ENCODE measurements at regions not wholly inside any gene's neighbourhood (a gene's known extent, or its start where the extent isn't known, plus 50 kb on each side); places are given as distances from the start of the nearest gene placed in this dataset.
"Not testable (repeated sequence)": the region's sequence is repeated elsewhere in the genome, so short reads cannot be mapped to it uniquely, and the experiment has no call there.

DNA sequence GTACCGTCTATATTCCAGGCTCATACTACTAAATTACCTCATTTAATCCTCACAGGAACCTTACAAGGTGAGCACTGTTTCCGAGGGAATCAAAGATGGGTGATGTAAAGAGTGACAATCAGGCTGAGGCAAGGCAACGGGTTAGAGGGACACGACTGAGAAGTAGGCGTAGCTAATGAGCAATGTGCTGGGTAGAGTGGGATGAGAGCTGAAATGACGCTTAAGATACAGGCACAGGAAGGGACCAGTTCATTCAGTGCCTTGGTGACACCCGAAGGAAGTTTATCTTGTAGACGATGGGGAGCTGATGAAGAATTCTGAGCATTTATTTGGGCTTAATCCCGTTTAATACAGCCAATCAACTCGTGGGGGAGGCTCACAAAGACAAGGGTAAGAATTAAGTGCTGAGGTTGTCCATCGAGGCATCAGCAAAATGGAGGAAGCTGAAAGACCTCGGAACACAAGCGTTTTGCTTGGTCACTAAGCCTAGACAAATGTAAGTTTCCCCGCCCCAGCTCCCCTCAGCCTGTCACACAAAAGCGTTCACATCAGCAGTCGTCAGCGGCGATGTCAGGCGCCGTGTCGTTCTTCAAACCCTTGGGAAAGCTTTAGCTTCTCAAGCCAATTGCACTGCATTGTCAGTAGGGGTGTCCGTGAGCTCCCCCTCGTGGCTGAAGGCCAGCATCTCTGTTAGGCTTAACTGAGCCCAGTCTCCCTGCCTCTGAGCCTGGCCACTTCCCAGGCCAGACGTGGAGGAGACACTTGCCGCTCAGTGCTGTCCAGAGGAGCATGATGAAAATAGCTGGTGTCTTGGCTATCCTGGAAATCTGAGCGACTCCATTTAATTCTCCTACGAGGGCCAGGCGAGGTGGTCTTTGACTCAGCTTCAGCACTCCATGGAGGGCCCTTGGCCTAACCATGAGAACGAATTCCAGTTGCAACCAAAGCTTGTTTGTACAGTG lies 288.5 kb upstream of the G2E3 start:
- 29 to 30% methylated on average over 29 of the region's 29 CpGs for WGBS, 2 donors
- H3K4me3 ChIP-seq (ENCODE audit: low read depth, poor library complexity, severe bottlenecking) = no peak overlapping the region
- intact Hi-C loops (cut with DNase I; ENCODE audit: low total_unique reads) = no loop called here

DNA sequence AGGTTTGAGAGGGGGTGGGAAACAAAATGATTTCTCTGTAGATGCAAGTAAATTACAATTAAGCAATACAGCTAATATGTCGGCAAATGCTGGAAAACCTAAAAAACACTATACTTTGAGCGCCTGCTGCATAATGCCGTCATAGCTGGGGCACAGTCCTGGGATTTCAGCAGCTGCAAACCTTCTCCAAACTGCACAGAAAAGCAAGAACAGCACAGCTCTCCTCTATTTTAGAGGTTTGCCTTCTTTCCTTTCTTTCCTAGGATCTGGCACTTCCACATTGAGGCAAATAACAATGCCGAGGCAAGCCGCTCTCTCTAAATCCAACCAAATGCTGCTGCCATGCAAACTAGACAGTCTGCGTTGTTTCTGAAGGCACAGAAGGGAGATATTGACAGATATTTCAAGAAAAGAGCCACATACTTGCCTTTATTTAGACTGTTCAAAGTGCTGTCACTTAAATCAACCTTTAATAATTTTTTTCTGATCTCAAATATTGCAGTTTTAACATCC lies 287.1 kb upstream of the G2E3 start:
- no peak overlapping the region for H3K4me3 ChIP-seq (ENCODE audit: low read depth, poor library complexity, severe bottlenecking)
- no peak for DNase-seq (ENCODE audit: low spot score in 2 of 2)
- intact Hi-C loops (cut with DNase I; ENCODE audit: low total_unique reads) = no loop called here
- 86 to 87% methylated on average over 6 of the region's 6 CpGs for WGBS, 2 donors
- TF ChIP-seq POLR2A (IDR thresholded peaks at IDR 0.05) = no peak
- TF ChIP-seq, protein P1, sequence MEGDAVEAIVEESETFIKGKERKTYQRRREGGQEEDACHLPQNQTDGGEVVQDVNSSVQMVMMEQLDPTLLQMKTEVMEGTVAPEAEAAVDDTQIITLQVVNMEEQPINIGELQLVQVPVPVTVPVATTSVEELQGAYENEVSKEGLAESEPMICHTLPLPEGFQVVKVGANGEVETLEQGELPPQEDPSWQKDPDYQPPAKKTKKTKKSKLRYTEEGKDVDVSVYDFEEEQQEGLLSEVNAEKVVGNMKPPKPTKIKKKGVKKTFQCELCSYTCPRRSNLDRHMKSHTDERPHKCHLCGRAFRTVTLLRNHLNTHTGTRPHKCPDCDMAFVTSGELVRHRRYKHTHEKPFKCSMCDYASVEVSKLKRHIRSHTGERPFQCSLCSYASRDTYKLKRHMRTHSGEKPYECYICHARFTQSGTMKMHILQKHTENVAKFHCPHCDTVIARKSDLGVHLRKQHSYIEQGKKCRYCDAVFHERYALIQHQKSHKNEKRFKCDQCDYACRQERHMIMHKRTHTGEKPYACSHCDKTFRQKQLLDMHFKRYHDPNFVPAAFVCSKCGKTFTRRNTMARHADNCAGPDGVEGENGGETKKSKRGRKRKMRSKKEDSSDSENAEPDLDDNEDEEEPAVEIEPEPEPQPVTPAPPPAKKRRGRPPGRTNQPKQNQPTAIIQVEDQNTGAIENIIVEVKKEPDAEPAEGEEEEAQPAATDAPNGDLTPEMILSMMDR (IDR thresholded peaks at IDR 0.05) = no peak

More for the DNA sequence above, 288.5 kb upstream of the G2E3 start:
- DNase-seq (ENCODE audit: low spot score in 2 of 2) = peak; percentile 72 to 92
- TF ChIP-seq POLR2A (IDR thresholded peaks at IDR 0.05) = no peak
- TF ChIP-seq, protein P1 (IDR thresholded peaks at IDR 0.05) = peak in 1 of 3 donors; percentile 53

DNA sequence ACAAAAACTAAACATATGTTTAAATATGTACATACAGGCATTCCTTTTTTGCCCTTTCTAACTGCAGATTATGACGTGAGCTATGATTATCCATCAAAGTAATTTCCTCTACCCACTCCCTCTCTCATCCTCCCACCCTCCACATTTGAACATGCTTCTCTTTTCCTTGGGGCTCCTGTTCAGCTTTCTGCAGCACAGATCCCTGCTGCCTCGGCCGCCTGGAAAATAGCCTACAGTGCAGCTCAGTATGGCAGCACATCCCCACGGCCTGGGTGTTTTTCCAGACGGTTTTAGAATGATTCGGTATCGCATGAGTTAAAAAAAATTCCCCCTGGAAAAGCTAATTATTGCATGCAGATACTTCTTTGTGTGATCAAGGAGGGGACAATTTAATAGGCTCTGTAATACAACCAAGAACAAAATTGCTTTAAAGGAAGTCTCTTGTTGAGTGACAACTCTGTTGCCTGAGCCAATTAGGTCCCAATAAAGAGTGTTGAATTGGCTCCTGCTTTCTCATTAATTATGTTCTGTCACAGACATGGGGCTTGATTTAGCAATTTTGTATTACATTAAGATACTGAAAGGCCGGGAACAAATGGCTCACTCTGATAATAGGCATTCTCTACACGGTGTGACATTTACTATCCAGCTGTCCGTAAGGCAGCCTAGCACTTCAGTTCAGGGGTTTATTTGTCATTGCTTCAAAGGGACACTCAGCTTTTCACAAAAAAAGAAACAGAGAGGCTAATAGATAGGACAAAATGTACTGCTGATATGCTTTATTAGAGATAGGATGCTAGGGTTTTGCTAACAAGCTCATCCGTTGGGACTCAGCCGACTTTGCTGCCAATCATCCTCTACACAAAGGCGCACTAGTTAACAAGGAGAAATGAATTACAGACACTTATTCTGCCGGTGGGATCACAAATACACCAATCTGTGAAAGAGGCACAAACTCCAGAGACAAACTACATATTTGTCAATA lies 285.8 kb upstream of the G2E3 start:
- no peak overlapping the region for H3K4me3 ChIP-seq (ENCODE audit: low read depth, poor library complexity, severe bottlenecking)
- WGBS, 2 donors = 71 to 74% methylated on average over 14 of the region's 14 CpGs
- intact Hi-C loops (cut with DNase I; ENCODE audit: low total_unique reads) = no loop called here
- DNase-seq (ENCODE audit: low spot score in 2 of 2) = no peak
- TF ChIP-seq POLR2A (IDR thresholded peaks at IDR 0.05) = no peak
- TF ChIP-seq, protein P1 (IDR thresholded peaks at IDR 0.05) = no peak

DNA sequence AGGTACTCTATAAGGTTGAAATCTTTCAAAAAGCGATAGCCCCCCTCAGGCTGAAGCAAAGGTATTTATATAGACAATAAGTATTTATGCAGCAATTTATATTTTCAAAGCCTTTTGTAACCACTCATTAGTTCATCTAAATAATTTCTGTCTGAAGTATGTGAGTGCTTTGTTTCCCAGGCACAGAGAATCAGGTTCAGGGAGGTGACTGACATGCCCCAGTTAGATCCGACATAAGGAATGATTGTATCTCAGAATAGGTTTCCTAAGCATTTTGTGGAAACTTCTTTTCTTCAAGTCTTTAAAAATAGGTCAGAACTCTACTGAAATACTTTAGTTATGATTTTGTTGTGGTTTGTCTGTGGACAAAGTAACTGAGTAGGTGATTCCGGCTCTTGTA lies 283.4 kb upstream of the G2E3 start:
- H3K4me3 ChIP-seq (ENCODE audit: low read depth, poor library complexity, severe bottlenecking) = no peak overlapping the region
- DNase-seq (ENCODE audit: low spot score in 2 of 2) = no peak
- TF ChIP-seq, protein P1 (IDR thresholded peaks at IDR 0.05) = no peak
- TF ChIP-seq POLR2A (IDR thresholded peaks at IDR 0.05) = no peak
- 86 to 87% methylated on average over 3 of the region's 3 CpGs for WGBS, 2 donors
- intact Hi-C loops (cut with DNase I; ENCODE audit: low total_unique reads) = no loop called here

DNA sequence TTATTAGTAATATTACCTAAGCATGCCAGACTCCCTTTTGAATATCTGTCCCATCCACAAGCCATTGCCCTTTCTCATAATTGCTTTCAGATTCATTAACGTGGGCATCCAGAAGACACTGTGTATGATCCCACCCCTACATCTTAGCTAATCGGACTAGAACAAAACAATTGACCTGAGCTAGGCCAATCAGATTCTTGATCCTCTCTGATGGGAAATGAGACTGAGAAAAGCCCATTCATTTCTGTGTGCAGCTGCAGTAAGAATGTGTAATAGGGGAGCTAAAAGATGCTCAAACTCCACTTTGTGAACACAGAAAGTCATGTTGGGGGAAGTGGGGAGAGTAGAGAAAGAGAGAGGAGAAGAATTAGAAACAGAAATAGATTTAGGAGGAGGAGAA lies 281.7 kb upstream of the G2E3 start:
- TF ChIP-seq, protein P1 (IDR thresholded peaks at IDR 0.05) = no peak
- no peak for TF ChIP-seq POLR2A (IDR thresholded peaks at IDR 0.05)
- DNase-seq (ENCODE audit: low spot score in 2 of 2) = no peak
- intact Hi-C loops (cut with DNase I; ENCODE audit: low total_unique reads) = no loop called here
- H3K4me3 ChIP-seq (ENCODE audit: low read depth, poor library complexity, severe bottlenecking) = no peak overlapping the region
- 76 to 77% methylated on average over 2 of the region's 2 CpGs for WGBS, 2 donors

DNA sequence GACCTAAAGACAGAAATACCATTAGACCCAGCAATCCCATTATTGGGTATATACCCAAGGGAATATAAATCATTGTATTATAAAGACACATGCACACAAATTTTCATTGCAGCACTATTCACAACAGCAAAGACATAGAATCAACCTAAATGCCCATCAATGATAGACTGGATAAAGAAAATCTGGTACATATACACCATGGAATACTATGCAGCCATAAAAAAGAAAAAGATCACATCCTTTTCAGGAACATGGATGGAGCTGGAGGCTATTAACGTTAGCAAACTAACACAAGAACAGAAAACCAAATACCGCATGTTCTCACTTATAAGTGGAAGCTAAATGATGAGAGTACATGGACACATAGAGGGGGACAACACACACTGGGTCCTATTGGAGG lies 280.1 kb upstream of the G2E3 start:
- 84 to 89% methylated on average over 2 of the region's 2 CpGs for WGBS, 2 donors
- DNase-seq (ENCODE audit: low spot score in 2 of 2); intact Hi-C loops (cut with DNase I; ENCODE audit: low total_unique reads); H3K4me3 ChIP-seq (ENCODE audit: low read depth, poor library complexity, severe bottlenecking): not testable (repeated sequence)

Data from lower leg skin (tissue), 4 donors.